ENCODE measurements at regions not wholly inside any gene's neighbourhood (a gene's known extent, or its start where the extent isn't known, plus 50 kb on each side); places are given as distances from the start of the nearest gene placed in this dataset.
"Not testable (repeated sequence)": the region's sequence is repeated elsewhere in the genome, so short reads cannot be mapped to it uniquely, and the experiment has no call there.

DNA sequence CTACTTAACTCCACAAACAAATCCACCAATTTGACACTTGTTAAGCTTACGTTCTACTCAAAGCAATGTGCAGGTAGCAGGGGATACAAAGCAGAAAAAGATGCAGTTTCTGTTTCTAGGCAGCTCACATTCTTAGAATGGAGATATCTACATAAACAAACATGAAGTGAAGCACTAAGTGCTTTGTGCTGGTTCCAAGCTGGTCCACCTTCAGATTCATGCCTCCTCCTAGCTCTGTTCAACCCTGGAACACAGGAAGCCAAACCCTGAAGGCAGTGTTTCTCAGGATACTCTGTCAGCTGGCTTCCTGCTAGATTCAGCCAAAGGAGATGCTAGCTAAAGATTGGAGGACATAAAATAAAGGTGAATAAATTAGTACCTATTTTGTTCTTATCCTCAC, 55.3 kb upstream of the NOL4 start:
- no peak for DNase-seq

DNA sequence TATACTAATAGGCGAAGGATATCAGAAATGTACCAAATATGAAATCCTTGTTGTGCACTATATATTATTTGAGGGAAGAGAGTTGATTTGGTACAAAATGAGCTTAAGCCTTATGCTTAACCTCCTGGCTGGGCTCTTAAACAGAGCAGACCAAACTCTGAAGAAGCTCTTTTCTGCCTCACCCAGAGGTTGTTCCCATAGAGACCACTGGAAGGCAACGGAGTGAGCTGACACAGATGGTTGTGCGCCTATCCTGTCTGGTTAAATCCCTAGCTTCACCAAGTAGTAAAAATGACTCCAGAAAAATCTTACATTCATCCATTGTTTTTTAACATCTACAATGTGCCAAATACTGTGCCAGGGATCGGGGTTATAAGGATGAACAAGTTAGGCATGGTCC, 55.9 kb upstream of the NOL4 start:
- DNase-seq = no peak

DNA sequence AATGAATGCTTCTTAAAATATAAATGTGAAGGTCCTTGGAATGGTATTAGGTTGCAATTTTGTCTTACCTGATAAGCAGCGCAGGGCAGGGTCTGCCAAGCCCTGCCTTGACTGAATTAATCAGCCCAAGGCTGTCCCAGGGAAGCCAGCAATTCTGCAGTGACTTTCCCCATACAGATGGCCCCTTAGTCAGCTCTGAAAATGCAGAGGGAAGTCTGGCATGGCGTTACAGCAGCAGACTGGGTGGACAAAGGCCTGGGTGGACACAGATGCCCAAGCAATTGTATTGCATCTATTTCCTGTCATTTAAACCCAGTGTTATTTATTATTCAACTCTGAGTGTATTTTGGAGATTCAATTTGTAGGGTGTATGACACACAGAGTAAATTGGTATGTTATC, 56.6 kb upstream of the NOL4 start:
- no peak for DNase-seq

DNA sequence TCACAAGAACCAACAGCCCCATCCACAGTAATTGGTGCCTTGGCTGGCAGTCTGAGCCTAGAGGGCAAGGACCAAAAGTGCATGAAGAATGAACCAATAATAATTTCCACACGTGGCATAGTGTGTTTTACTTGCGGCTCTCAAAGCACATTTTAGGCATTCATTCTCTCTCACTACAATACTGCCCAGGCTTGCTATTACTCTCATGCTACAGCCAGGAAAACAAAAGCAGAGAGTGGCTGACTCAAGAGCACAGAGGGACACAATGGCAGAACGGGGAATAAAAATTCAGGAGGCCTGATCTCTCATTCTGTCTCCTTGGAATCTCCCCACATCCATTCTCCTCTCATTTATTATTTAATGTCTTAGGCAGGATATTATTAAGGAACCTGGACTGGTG, 57.0 kb upstream of the NOL4 start:
- no peak for DNase-seq

DNA sequence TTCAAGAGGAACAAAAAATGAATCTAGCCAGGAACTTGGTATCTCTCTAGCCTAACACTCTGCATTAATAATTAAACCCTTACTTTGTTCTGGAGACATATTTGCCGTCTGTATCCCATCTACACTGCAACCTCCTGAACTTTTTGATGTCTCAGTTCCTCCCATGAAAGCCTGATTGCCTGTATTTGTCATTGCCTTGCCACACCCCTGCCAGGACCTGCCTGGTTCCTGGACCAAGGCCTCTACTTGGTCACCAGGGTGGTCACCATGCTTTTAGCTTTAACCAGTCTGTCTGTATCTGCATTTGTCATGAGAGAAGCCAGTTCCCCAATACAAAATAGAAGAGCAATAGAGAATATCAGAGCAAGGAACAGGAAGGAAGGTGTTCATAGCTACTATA, 58.8 kb upstream of the NOL4 start:
- no peak for DNase-seq

DNA sequence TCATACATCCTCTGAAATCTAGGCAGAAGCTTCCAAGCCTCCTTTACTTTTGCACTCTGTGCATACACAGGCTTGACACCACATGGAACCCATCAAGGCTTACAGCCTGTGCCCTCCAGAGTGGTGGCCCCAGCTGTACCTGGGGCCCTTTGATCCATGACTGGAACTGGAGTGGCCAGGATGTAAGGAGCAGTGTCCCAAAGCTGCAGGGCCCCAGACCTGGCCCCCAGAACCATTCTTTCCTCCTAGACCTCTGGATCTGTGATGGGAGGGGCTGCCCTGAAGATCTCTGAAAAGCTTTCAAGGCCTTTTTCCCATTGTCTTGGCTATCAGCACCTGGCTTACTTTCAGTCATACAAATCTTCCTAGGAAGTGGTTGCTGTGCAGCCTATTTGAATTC, 63.1 kb upstream of the NOL4 start:
- DNase-seq = no peak

DNA sequence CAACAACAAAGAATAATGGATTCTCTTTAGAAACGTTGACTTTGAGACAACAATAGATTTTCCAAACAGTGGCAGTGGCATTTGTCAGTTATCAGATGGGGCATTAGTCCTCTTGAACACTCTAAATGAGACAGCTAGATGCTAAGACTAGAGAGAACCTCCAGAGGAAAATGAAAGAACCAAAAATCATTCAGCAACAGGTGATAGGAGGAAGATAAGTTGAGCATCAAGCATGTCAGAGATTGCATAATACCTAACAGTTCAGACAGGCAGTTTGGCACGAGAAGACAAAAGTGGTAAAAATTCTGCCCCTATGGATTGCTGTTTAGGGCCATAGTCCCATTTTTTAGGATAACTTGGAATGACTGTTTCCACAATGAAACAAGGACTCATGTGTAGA, 67.9 kb upstream of the NOL4 start:
- DNase-seq = no peak

DNA sequence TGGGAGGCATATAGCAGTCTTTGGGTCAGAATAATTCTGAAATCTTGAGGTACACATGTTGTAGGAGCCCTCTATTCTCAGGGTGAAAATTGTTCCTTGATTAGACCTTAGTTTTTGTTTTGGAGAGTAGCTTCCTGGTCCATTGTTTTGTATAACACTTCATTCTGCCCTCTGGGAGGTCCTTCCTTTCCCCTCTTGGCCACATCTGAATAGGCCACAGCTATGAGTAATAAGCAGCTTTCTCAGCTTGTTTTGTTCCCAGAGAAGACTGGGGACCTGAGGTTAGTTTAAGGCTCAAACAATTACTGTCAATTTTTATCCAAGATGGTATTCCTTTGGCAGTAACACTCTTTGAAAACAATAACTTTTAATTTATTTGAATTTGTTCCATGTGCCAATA, 72.6 kb upstream of the NOL4 start:
- no peak for DNase-seq

DNA sequence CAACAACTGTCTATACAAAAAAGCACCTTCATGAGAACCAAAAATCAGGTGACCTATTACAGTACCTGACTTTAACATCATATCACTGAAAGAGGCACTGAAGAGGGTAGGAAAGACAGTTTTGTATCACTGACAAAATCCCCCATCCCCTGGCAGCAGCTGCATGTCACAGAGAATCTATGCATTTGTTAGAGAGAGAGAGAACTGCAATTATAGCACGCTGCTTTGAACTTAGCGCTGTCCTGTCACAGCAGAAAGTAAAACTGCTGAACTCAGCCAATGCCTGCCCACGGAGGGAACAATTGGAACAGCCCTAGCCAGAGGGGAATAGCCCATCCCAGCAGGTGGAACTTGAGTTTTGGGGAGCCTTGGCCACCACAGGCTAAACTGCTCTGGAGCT, 75.1 kb upstream of the NOL4 start:
- DNase-seq = no peak

DNA sequence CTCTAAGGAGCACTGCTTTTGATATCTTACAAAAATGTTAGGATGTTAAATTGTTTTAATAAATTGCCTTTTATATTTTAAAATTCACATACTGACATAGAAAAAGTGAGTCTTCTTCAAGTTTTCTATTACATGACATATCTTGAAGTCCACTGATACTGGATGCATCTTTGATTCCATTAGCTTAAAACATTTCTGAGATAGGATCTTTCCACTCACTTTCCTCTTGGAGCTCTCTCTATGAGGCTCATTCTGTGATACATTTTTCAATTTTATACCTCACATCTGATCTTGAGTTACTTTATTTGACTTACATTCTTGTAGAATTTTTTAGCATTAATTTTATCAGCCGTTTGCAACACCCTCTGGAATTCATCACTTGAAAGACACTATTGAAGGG, 86.8 kb upstream of the NOL4 start:
- DNase-seq = no peak

DNA sequence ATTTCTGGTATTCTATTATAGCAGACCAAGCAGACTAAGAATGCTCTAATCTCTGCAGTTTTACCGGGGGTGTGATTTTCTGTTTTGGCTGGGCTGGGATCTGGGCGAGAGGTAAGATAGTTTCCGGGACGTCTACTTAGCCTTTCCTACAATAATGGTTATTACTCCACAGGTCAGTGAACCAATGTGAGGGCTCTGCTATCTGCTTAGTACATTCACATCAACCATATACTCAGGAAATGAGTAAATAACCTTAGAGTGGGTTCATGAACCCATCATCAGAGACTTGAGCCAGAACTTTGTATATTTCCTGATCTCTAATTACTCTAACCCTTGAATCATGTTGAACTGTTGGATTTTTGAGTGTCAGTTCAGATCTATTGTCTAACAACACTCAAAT, 90.1 kb upstream of the NOL4 start:
- DNase-seq = no peak

DNA sequence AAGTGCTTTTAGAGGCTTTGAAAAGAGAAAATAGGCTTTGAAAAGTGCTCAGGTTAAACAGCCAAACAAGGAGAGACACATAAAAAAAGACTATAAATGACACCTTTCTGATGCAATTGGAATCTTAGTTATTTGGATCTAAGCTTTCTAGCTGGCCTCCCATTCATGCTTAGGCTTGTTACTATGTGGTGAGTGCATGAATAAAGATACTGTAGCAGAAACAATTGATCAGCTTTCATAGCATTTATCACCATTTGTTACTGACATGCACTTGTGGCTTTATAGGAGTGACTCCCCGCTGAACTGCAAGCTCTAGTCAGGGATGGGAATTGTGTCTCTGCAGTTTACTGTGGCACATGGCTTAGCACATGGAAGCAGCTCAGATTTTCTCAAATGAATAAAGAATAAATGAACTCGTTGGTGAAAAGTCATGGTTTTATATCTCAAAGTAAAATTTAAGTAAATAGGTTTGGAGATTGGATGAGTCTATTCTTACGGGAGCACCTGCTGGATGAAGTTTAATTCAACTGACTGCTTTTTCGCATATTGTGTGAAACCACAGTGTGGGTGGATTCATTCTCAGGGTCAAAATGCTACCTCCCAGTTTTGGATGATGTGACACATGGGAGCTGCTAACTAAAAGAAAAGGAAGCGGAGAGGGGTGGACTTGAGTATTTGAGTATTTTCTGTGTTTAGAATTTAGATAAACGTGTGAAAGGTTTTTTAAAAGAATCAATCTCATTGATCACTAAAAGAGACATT, 91.1 kb upstream of the NOL4 start:
- no peak for DNase-seq

DNA sequence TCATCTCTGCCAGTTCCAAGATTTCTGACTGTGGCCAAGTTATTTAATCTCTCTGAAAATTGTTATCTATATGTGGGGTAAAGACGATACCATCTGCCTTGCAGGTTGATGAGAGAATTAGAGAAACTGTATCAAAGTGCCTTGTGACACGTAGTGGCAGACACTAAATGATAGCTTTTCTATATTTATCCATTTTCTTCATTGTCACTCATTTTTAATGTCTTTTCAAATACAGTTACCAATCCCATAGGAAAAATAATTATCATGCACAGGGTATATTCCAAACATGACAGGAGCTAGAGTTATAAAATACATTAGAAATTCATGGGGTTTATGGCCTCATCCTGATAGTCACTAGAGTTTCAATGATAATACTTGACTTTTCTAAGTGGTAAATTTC, 95.6 kb upstream of the NOL4 start:
- DNase-seq = no peak

DNA sequence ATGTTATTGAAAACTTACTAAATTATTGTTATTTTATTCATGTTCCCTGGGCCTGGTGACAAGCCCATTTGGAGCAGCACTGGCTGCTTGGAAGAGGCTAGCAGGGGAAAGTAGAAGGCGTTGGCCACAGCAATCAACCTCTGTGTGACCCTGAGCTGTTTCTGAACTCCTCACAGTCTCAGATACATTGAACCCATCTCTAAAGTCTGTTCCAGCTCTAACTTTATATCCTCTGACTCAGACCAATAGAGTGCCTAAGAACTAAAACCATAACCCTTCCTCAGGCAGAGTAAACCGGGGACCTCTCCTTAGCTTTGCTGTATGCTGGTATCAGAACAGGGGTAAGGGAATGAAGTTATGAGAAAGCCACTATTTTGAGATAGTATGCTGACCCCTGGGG, 96.4 kb upstream of the NOL4 start:
- no peak for DNase-seq

DNA sequence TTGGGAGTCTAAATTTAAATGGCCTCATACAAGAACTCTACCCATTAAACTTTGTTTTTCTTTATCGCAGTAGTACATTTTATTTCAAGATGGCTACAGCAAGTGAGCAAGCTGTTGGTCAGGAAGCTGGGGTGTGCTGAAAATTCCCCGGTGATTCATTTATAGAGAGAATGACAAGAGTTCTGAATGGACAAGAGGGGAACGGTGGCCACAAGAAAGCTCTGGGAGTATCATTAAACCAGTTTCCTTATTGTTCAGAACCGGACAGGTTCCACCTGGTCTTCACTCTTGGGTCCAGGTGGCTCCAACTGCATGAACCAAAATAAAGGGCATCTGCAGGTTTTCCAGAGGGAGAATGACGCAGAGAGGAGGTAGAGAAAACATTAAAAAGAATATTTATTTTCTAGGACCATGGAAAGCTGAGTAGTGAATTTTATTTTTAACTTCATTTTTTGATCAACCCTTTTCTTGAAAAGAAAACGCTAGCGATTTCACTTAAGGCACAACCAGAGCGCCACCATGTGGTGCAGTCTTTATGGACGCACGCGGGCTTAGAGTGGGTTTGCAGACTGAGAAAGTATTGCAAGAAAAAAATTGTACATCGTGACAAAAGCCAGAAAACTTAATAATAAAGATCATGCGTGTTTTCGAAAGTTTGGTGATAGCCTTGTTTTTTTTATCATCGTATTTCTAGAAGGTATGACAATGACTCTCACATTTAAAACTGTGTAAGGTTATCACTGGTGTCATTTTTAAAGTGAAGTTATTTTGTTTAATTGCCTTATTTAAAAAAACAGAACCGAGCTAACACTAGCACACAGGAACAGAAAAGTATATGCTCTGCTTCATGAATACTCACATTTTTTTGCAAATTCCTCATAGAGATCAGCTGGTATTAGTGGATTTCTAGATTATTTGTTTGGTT, 97.9 kb upstream of the NOL4 start:
- peak; percentile 25 for DNase-seq

DNA sequence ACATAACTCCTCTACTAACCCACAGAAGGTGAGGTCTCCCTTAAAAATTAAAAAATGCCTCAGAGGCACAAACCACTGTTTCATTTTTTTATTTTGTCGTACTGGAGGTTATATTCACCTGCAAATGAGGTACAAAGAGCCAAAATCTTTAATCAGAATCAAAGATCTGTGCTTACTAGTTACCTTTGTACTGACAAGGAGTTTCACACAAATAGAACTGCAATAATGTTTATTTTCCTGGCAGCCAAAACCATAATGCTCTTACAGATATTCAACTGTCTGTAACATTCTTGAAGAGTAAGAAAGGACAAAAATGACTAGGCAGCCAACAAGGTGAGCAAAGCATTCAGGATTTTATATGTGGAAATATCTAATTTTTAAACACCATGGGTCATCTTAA, 105.1 kb upstream of the NOL4 start:
- no peak for DNase-seq

DNA sequence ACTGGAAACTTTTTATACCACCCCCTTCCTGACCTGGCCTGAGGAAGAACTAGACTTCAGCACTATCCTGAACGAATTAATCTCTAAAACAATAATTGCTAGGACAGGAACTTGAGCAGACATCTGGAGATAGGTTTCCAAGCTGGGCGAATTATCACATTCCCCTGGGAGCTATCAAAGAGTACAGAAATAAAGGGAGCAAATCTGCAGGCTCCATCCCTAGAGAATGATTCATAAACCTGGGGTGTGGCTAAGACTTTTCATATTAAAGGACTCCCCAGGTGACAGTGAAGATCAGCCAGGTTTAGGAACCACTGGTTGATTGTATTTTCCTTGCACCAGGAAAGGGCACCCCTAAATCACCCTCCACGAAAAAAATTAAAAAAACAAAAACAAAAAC, 105.6 kb upstream of the NOL4 start:
- DNase-seq = no peak

DNA sequence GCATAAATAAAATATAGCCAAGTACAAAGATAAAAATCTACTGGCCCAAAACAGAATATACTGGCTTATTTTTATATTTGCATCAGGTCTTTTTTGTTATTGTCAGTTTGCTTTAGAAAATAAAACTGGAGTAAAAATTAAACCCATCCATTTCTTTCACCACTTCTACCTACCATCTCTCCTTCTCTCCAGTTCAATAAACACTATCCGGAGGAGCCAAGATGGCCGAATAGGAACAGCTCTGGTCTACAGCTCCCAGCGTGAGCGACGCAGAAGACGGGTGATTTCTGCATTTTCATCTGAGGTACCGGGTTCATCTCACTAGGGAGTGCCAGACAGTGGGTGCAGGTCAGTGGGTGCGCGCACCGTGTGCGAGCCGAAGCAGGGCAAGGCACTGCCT, 106.2 kb upstream of the NOL4 start:
- not testable (repeated sequence) for DNase-seq

DNA sequence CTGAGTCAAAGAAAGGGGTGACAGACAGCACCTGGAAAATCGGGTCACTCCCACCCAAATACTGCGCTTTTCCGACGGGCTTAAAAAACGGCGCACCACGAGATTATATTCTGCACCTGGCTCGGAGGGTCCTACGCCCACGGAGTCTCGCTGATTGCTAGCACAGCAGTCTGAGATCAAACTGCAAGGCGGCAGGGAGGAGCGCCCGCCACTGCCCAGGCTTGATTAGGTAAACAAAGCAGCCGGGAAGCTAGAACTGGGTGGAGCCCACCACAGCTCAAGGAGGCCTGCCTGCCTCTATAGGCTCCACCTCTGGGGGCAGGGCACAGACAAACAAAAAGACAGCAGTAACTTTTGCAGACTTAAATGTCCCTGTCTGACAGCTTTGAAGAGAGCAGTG, 106.6 kb upstream of the NOL4 start:
- not testable (repeated sequence) for DNase-seq

DNA sequence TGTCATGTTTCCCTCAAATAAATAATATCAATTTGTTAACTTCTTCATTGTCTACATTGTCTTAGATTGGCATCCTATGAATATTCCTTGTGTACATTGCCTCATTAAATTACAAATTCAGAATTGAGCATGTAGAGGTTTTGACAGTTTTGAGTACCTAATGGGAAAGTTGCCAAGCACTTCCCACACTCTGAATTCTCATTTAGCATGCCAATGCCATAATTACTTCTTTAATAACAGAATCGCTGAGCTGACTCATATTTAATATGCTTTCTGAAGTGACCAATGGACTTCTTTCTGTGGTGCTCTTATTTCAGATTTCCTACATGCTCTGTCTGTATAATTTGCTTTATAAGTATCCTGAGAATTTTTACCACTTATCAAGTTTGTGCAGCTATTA, 114.4 kb upstream of the NOL4 start:
- DNase-seq = peak; percentile 92

DNA sequence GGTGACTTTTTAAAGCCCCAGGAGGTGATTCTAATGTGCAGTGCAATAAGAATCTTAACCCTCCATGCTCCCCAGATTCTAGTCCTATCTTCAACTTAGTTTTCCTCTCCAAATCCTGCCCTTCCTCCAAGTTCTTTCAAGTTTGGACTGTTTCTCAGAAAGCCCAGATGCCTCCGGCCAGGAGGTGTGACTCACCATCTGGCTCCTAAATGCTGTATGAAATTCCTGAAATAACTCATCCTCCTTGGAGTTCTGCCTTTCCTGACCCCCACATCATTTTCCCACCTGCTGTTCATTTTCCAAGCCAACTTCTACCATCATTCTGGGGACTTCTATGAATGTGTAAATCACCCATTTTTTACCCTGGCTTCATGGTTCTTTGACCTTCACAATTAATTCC, 118.2 kb upstream of the NOL4 start:
- DNase-seq = peak; percentile 52

DNA sequence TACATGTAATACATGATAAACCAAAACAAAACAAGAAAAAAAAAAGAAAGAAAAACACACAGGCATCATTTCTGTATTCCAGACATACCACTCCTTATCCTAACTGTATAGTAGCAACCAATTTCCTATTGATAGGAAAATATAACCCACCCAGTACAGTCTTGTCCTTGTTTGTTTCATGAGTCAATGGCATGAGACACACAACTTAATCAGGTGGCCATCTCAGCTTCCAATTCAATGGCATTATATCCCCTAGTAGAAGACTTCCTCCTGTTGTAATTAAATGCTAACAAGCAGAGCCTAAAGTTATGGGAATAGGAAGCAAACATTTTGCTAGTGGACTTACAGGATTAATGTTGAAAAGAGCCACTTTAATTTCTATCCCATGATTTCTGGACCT, 121.0 kb upstream of the NOL4 start:
- DNase-seq = no peak

DNA sequence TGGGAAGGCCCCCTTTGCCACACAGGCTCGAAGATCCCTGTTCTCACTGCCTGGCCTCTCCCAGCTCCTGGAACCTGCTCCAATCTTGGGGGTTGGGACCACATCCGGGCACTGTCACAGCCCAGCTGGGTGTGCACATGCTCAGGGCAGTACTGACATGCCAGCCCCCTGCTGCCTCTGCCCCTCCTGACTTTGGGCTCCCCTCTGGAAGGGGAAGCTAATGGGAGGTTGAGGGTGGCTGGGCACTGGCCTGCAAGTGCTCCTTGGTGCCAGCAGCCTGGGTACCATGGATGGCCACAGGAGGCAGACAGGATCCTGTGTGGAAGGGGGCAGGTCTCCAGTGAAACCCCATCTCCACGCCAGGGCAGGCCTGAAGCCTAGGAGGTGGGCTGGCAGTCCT, 126.1 kb upstream of the NOL4 start:
- DNase-seq = no peak

DNA sequence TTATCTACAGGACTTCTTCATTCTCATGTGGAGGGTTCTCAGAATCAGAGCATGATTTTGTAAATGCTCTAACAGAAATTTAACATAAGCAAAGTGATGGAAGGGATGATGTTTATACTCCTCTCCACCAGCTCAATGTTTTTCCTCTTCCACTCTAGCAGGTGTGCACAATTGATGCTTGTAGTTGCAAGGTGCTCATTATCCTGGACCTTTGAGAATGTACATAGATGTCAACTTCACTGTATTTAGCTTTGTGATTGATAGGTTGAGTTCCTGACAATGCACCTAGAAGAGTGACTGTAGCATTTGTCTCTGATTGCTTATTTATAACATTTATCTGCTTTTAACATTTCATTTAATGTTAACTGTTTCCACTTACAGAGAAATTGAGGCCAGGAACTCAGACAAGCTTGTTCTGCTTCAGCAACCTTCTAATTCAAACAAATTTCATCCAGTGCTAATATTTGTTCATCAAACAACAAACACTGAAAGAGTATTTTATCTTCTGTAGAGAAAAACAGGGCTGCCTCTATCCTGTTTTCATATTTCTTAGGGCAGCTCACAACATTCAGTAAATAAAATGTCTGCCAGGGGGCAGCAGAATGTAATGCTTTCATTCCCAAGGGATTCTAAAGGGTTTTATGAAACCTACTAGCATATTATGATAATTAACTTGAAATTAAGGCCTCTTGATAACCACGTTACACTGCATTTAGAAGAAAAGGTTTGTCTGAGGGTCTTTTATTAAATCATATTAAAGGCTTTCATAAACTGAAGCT, 127.9 kb upstream of the NOL4 start:
- peak; percentile 7 for DNase-seq

Data from NCI-H446 treated with DMSO at 0.1 percent for 48 hours (cell line).